Ovary (tissue), 7 donors: ENCODE measurements at regions not wholly inside any gene's neighbourhood (a gene's known extent, or its start where the extent isn't known, plus 50 kb on each side); places are given as distances from the start of the nearest gene placed in this dataset.

Experiments used
- DNase-seq, 5 donors: peaks; one replicate each; pipeline ENCODE4 v3.0.0-alpha.2; 2019 to 2020
- H3K27ac ChIP-seq, 2 donors: fragments of 200-600 bp; one replicate each; pipeline versions ENCODE4 v1.5.1 to v1.8.0; 2019 to 2022
- H3K27me3 ChIP-seq: fragments of 200-600 bp; one replicate; pipeline ENCODE4 v1.8.0; 2022
- H3K36me3 ChIP-seq: fragments of 200-600 bp; sonication (generic); one replicate; pipeline ENCODE4 v1.5.1; 2019
- H3K4me1 ChIP-seq: one replicate; pipeline ENCODE4 v1.8.1; 2013; ENCODE audit warnings: mild to moderate bottlenecking, moderate library complexity; ENCODE audit not compliant: insufficient read depth
- H3K4me3 ChIP-seq: fragments of 200-600 bp; sonication (generic); one replicate; pipeline ENCODE4 v1.5.1; 2017
- H3K9me3 ChIP-seq, 2 donors: fragments of 200-600 bp in 1 of 2; sonication (generic) in 1 of 2; one replicate each; pipeline versions ENCODE4 v1.5.1 to v1.8.1; 2013 to 2019; ENCODE audit warnings: mild to moderate bottlenecking in 1 of 2, moderate library complexity in 1 of 2
- EP300 ChIP-seq: sonication (generic); formaldehyde crosslinking; IDR thresholded peaks from one replicate; pipeline ENCODE4 v1.6.1; 2017; ENCODE audit warnings: antibody characterized with exemption
- POLR2A ChIP-seq: fragments of 450-650 bp; IDR thresholded peaks from one replicate; pipeline ENCODE4 v1.6.1; 2017; ENCODE audit warnings: antibody characterized with exemption, mild to moderate bottlenecking, moderate library complexity
- WGBS, 3 donors: extraction: QIAGEN DNeasy Blood & Tissue Kit in 1 of 3; methylation state at CpG; one replicate each; pipeline versions ENCODE4 v1.1.5 to v1.1.7; 2013 to 2017; 5-methylcytosine and 5-hydroxymethylcytosine counted together
- intact Hi-C, 4 donors: fragments of 100-400 bp; cut with DNase I; formaldehyde crosslinking; loops; one replicate each; pipeline versions ENCODE4 v1.11.0 to v1.15.1; 2022 to 2023
- TF ChIP-seq, protein P1 (sequence below), 3 donors: fragments of 450-650 bp in 2 of 3; fragments of 200-600 bp in 1 of 3; IDR thresholded peaks; one replicate each; pipeline versions ENCODE4 v1.5.1 to v1.8.0; 2016 to 2022; ENCODE audit warnings: antibody characterized with exemption in 3 of 3, mild to moderate bottlenecking in 1 of 3
- donor health status: DM: no; HTN: no; CAD: no; lungs with moderate emphysema.
- donor health status: DM: no; HTN: no; CAD: no.
- donor health status: Bipolar disorder and iron deficiency.
- donor health status: DM: no; HTN: no; CAD: no.
- donor health status: DM: yes; HTN: yes; CAD: no.

DNA sequence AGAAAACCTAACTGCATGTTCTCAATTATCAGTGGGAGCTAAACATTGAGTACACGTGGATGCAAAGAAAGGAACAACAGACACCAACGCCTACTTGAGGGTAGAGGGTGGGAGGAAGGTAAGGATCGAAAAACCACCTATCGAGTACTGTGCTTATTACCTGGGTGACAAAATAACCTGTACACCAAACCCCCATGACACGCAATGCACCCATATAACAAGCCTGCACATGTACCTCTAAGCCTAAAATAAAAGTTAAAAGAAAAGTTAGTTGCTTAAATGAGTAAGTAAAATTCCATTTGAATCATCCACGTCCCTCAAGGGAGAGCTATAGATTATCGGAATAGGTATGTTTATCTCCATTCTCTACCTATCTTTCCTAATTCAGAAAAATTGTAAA lies 210.2 kb upstream of the ADCY2 start:
- Histone ChIP-seq H3K4me3 (no peak overlapping the region), H3K4me1 (no peaks in the 10 kb centered on the region), H3K27ac (no peak overlapping the region), H3K36me3 (no peaks in the 10 kb centered on the region), H3K9me3 (no peaks in the 10 kb centered on the region), H3K27me3 (no peaks in the 10 kb centered on the region)
- WGBS, 3 donors: 76 to 86% (median 80%) methylated on average over 7 of the region's 7 CpGs
- TF ChIP-seq EP300: no peak
- TF ChIP-seq POLR2A: no peak
- TF ChIP-seq, protein P1, sequence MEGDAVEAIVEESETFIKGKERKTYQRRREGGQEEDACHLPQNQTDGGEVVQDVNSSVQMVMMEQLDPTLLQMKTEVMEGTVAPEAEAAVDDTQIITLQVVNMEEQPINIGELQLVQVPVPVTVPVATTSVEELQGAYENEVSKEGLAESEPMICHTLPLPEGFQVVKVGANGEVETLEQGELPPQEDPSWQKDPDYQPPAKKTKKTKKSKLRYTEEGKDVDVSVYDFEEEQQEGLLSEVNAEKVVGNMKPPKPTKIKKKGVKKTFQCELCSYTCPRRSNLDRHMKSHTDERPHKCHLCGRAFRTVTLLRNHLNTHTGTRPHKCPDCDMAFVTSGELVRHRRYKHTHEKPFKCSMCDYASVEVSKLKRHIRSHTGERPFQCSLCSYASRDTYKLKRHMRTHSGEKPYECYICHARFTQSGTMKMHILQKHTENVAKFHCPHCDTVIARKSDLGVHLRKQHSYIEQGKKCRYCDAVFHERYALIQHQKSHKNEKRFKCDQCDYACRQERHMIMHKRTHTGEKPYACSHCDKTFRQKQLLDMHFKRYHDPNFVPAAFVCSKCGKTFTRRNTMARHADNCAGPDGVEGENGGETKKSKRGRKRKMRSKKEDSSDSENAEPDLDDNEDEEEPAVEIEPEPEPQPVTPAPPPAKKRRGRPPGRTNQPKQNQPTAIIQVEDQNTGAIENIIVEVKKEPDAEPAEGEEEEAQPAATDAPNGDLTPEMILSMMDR (IDR thresholded peaks at IDR 0.05): no peak
- intact Hi-C loops: no loop called here
- no peak for DNase-seq

DNA sequence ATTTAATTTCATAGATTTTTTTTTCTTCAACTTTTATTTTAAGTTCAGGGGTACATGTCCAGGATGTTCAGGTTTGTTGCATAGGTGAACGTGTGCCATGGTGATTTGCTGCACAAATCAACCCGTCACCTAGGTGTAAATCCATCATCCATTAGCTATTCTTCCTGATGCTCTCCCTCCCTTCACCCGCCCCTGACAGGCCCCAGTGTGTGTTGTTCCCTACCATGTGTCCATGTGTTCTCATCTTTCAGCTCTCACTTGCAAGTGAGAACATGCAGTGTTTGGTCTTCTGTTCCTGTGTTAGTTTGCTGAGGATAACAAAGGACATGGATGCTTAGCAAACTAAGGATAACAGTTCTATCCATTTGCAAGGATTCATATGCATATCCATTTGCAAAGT lies 209.1 kb upstream of the ADCY2 start:
- no peaks in the 10 kb centered on the region for H3K4me1 ChIP-seq
- intact Hi-C loops: no loop called here
- TF ChIP-seq POLR2A (no peak), EP300 (no peak)
- TF ChIP-seq, protein P1 (IDR thresholded peaks at IDR 0.05): no peak
- no peaks in the 10 kb centered on the region for H3K9me3 ChIP-seq
- no peak for DNase-seq
- WGBS, 3 donors: 75 to 82% (median 76%) methylated on average over 3 of the region's 3 CpGs
- no peak overlapping the region for H3K27ac ChIP-seq
- no peaks in the 10 kb centered on the region for H3K27me3 ChIP-seq
- H3K36me3 ChIP-seq: no peaks in the 10 kb centered on the region
- H3K4me3 ChIP-seq: no peak overlapping the region

DNA sequence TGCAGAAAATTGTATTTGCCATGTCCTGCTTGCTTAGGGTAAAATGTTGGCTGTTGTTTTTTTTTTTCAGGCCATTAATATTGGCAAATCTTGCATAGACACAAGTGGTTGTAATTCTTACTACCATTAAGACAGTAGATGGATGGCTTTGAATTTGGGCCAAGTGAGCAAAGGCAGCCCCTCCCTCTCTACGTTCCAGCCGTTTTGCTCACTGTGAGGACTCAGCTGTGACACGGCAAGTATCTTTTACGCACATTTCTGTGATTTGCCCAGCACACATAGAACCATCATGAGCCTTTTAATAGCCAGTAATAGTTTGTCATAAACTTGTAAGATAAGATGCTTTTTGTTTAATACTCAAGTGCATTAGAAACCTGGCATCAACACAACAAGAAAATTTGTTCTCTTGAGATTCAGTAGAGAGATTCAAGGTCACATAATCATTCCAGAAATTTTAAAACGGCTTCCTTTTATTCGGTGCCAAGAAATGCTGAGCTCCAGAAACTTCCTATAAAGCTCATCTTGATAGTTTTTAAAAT lies 205.2 kb upstream of the ADCY2 start:
- DNase-seq: no peak
- no peaks in the 10 kb centered on the region for H3K9me3 ChIP-seq
- H3K36me3 ChIP-seq: no peaks in the 10 kb centered on the region
- TF ChIP-seq POLR2A (no peak), EP300 (no peak)
- TF ChIP-seq, protein P1 (IDR thresholded peaks at IDR 0.05): no peak
- intact Hi-C loops: no loop called here
- H3K27ac ChIP-seq: no peak overlapping the region
- no peaks in the 10 kb centered on the region for H3K4me1 ChIP-seq
- 2 to 6% (median 5%) methylated on average over 6 of the region's 6 CpGs for whole genome bisulfite sequencing, 3 donors
- no peak overlapping the region for H3K4me3 ChIP-seq
- no peaks in the 10 kb centered on the region for H3K27me3 ChIP-seq

DNA sequence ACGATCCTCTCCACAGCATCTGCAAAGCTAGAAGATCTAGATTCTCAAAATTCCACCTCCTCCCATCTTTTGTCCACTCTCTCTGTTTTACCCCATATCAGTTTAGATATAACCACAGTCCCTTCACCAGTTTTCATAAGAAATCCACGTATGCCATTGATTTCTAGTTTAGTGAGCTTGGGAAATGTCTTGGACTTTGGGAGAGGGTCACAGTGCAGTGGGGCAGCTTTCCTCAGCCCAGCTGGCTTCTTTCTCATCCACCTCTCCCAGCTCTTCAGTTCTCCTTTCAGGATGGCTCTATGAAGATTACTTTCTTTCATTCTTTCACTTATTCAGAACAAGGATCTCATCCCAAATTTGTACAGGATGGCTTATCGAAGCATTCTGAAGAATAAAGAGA lies 203.9 kb upstream of the ADCY2 start:
- WGBS, 3 donors: 67 to 75% (median 71%) methylated on average over 3 of the region's 3 CpGs
- intact Hi-C loops: no loop called here

More for the DNA sequence above, 203.9 kb upstream of the ADCY2 start:
- TF ChIP-seq EP300: no peak
- TF ChIP-seq, protein P1 (IDR thresholded peaks at IDR 0.05): no peak
- no peak for TF ChIP-seq POLR2A
- no peak for DNase-seq
- Histone ChIP-seq H3K27me3 (no peaks in the 10 kb centered on the region), H3K4me1 (no peaks in the 10 kb centered on the region), H3K9me3 (no peaks in the 10 kb centered on the region), H3K27ac (no peak overlapping the region), H3K4me3 (no peak overlapping the region), H3K36me3 (no peaks in the 10 kb centered on the region)
